ENCODE measurements at regions not wholly inside any gene's neighbourhood (a gene's known extent, or its start where the extent isn't known, plus 50 kb on each side); places are given as distances from the start of the nearest gene placed in this dataset.
"Not testable (repeated sequence)": the region's sequence is repeated elsewhere in the genome, so short reads cannot be mapped to it uniquely, and the experiment has no call there.

GRCh38 chr10:121362026-121362425 is 236.2 kb downstream of the FGFR2 start:
- ATAC-seq: peak; percentile 73

GRCh38 chr10:121365566-121365965 is 232.7 kb downstream of the FGFR2 start:
- intact Hi-C loops (cut with DNase I): no loop called here
- ATAC-seq (no peak), DNase-seq (ENCODE audit: low spot score) (no peak)

More at GRCh38 chr10:121362026-121362425, 236.2 kb downstream of the FGFR2 start:
- intact Hi-C loops (cut with DNase I): no loop called here
- DNase-seq (ENCODE audit: low spot score): no peak

DNA sequence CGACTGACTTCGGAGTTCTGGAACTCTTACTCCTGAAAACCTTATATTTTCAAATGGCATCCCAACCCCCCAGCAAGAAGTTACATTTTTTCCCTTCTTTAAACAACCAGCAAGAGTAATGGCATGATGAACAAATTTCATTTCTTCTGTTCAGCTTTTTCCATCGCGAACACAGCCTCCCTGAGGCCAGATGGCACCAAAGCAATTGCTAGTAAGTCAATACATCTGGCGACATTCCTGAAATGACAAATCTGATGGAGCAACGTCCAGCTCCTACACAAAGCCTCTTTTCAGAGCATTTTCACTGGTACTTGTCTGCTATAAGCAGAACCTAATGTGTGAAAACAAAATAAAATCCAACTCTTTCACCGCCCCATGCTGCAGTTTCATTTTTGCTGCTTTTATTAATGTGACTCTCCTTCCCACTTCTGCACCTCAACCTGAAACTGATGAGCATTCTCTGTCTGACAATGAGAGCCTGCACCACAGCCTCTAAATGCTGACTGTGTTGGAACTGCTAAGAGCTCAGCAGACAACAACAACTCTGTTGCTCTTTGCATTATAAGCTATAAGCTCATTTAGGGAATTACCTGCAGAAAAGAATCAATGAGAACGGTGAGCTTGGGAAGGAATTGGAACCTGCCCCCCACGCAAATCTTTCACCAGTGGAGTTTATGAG is 229.8 kb downstream of the FGFR2 start:
- intact Hi-C loops (cut with DNase I): no loop called here
- no peak for DNase-seq (ENCODE audit: low spot score)
- no peak for ATAC-seq

DNA sequence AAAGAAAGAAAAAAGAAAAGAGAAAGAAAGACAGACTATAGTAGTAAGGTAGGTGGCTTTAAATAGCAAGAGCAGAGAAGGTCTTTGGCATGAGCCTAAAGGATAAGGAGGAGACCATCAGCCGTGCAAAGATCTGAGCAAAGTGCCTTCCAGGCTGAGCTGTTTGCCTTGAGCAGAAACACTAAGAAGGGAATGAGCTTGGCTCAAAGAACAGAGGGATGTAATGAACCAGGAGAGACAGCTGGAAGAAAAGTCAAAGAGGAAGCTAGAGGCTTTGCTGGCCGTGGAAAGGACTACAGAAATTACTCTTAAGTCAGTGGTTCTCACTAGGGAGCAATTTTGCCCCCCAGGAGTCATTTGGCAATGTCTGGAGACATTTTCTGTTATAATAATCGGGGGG is 228.6 kb downstream of the FGFR2 start:
- intact Hi-C loops (cut with DNase I): no loop called here
- DNase-seq (ENCODE audit: low spot score) (no peak), ATAC-seq (no peak)

GRCh38 chr10:121371836-121372235 is 226.4 kb downstream of the FGFR2 start:
- ATAC-seq (no peak), DNase-seq (ENCODE audit: low spot score) (no peak)

GRCh38 chr10:121373411-121373810 is 224.8 kb downstream of the FGFR2 start:
- ATAC-seq (no peak), DNase-seq (ENCODE audit: low spot score) (no peak)
- intact Hi-C loops (cut with DNase I): no loop called here

More at GRCh38 chr10:121371836-121372235, 226.4 kb downstream of the FGFR2 start:
- intact Hi-C loops (cut with DNase I): no loop called here

- DNase-seq (ENCODE audit: low spot score): no peak
- ATAC-seq: no peak
- intact Hi-C loops (cut with DNase I): no loop called here
These were observed 224.1 kb downstream of the FGFR2 start for GRCh38 chr10:121374121-121374520.

GRCh38 chr10:121375172-121375571 is 223.1 kb downstream of the FGFR2 start:
- no peak for ATAC-seq
- intact Hi-C loops (cut with DNase I): no loop called here
- no peak for DNase-seq (ENCODE audit: low spot score)

- intact Hi-C loops (cut with DNase I): no loop called here
- no peak for DNase-seq (ENCODE audit: low spot score)
- ATAC-seq: no peak
These were observed 219.9 kb downstream of the FGFR2 start for GRCh38 chr10:121378251-121378801.

DNA sequence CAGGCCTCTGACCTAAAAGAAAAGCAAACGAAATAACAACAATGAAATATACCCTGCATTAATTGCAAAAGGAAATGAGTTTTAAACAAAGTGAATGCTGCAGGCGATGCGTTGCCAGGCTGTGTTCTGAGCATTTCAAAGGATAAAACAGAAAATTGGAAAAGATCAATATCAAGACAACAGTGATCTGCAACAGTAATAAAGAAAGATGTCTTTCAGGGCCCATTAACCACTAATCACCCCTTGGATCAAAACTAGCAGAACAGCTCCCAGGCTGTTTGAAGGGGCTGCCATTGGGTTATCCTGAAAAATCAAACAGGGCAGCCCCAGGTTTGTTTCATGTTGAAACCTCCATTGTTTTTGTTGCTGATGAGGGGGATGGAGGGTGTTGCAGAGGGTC is 219.2 kb downstream of the FGFR2 start:
- DNase-seq (ENCODE audit: low spot score): no peak
- intact Hi-C loops (cut with DNase I): no loop called here
- no peak for ATAC-seq

- intact Hi-C loops (cut with DNase I): no loop called here
- DNase-seq (ENCODE audit: low spot score) (no peak), ATAC-seq (no peak)
These were observed 218.0 kb downstream of the FGFR2 start for GRCh38 chr10:121380211-121380610.

- ATAC-seq; DNase-seq (ENCODE audit: low spot score); intact Hi-C loops (cut with DNase I): not testable (repeated sequence)
These were observed 216.2 kb downstream of the FGFR2 start for GRCh38 chr10:121382029-121382520.

GRCh38 chr10:121385136-121385535 is 213.1 kb downstream of the FGFR2 start:
- DNase-seq (ENCODE audit: low spot score) (no peak), ATAC-seq (no peak)
- intact Hi-C loops (cut with DNase I): no loop called here

DNA sequence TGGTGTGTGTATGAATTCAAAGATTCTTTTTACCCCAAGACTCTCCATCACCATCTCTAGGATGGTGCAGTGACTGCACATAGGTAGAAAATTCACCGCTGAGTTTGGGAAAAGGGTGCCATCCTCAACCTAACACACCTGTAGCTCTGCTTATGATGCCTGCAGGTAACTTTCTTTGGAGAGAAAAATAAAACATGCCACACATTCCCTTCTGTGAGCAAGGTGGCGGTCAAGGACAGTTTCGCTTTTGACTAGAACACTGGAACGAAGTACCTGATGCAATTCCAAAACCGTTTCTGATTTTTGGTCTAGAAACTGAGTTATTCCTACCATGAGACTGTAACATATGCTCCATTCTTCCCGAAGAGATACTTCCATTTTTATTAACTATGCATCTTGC is 205.6 kb downstream of the FGFR2 start:
- intact Hi-C loops (cut with DNase I): no loop called here
- no peak for ATAC-seq
- DNase-seq (ENCODE audit: low spot score): no peak

DNA sequence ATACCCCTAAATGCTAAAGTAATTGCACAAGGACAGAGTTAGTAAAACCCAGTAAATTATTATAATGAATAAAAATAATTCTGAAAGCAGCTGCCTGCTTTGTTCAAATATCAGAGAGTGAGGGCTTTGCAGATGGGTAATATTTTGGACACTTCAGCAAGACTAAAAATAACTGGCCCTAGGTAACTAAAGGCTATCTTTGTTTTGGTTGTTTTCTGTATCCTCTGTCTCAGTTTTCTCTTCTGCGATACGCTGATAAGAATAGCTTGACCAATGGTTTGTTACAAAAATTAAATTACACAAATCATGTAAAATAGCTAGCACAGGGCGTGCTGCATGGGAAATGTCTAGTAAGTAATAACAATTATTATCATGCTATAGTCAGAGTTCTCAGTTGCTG is 204.7 kb downstream of the FGFR2 start:
- intact Hi-C loops (cut with DNase I): no loop called here
- no peak for DNase-seq (ENCODE audit: low spot score)
- ATAC-seq: peak; percentile 39

- intact Hi-C loops (cut with DNase I); DNase-seq (ENCODE audit: low spot score); ATAC-seq: not testable (repeated sequence)
These were observed 197.7 kb downstream of the FGFR2 start for GRCh38 chr10:121400507-121400906.

DNA sequence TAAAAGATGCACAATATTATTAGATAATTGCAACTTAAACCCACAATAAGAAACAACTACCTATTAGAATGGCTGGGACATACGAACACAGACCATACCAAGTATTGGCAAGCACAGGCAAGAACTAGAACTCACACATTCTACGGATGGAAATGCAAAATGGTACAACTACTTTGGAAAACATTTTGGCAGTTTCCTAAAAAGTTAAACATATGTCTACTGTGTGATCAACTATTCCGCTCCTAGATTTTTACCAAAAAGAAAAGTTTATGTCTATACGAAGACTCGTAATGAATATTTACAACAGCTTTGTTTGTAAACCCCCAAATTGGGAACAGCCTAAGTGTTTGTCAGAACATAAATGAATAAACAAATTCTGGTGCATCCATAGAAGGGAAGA is 194.7 kb downstream of the FGFR2 start:
- ATAC-seq (no peak), DNase-seq (ENCODE audit: low spot score) (no peak)
- intact Hi-C loops (cut with DNase I): no loop called here

- intact Hi-C loops (cut with DNase I): no loop called here
- no peak for DNase-seq (ENCODE audit: low spot score)
- ATAC-seq: no peak
These were observed 193.6 kb downstream of the FGFR2 start for GRCh38 chr10:121404611-121405010.

DNA sequence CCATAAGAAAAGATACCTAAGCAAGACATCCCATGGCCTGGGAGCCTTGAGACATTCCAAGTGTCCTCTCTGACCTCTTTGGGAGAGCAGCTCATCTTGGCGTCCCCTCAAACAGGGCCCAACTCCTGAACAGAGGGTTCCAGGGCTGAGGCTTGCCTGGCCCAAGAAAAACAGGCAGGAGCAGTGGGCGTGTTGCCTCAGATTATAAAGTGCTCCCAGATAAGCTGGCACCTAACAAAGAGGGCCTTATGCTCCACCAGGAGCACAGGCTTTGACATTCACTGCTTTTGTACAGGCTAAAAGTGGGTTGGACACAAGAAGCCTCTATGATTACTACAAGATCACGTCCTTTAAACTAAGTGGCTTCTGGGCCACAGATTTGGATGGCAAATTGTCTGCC is 193.1 kb downstream of the FGFR2 start:
- DNase-seq (ENCODE audit: low spot score) (no peak), ATAC-seq (no peak)
- intact Hi-C loops (cut with DNase I): no loop called here

GRCh38 chr10:121405549-121405948 is 192.7 kb downstream of the FGFR2 start:
- intact Hi-C loops (cut with DNase I): no loop called here
- no peak for ATAC-seq
- DNase-seq (ENCODE audit: low spot score): no peak

- intact Hi-C loops (cut with DNase I): no loop called here
- no peak for DNase-seq (ENCODE audit: low spot score)
- ATAC-seq: no peak
These were observed 192.3 kb downstream of the FGFR2 start for GRCh38 chr10:121405953-121406352.
